GM21576 (cell line): ENCODE measurements at regions not wholly inside any gene's neighbourhood (a gene's known extent, or its start where the extent isn't known, plus 50 kb on each side); places are given as distances from the start of the nearest gene placed in this dataset.
"Not testable (repeated sequence)": the region's sequence is repeated elsewhere in the genome, so short reads cannot be mapped to it uniquely, and the experiment has no call there.

Source experiments
- ATAC-seq: cut with Tn5 transposase; IDR thresholded peaks from one replicate; pipeline ENCODE4 v1.9.1; 2021; ENCODE audit warnings: mild to moderate bottlenecking, moderate library complexity; ENCODE audit not compliant: unreplicated experiment

DNA sequence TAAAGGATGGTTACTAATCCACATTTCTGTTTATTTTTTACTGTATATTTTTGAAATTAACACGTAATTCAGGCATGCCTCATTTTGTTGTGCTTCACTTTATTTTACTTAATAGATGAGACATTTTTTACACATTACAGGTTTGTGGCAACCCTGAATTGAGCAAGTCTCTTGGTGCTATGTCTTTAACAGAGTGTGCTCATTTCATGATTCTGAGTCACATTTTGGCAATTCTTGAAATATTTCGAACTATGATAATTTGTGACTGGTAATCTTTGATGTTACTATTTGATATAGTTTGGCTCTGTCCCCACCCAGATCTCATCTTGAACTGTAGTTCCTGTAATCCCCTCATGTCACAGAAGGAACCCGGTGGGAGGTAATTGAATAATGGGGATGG lies 1120.5 kb upstream of the FLRT2 start:
- ATAC-seq: no peak

GRCh38 chr14:84410344-84410743 lies 1119.6 kb upstream of the FLRT2 start:
- ATAC-seq: no peak

DNA sequence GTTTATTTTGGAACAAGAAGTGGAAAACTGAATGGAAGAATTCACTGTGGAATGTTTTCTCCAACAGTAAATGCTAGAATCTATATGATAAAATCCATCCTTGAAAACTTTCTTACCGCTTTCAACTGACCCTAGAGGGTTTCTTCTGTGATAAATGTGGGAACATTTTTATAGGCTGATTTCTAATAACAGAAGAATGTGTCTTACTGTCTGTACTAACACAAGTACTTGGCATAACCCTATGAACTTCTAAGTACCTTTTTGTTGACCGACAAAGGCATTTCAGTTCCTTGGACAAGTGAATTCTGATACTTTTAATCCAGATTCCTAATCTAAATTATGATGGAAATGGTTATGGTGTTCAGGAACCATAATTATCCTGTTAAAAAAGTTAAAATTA lies 1109.7 kb upstream of the FLRT2 start:
- no peak for ATAC-seq

DNA sequence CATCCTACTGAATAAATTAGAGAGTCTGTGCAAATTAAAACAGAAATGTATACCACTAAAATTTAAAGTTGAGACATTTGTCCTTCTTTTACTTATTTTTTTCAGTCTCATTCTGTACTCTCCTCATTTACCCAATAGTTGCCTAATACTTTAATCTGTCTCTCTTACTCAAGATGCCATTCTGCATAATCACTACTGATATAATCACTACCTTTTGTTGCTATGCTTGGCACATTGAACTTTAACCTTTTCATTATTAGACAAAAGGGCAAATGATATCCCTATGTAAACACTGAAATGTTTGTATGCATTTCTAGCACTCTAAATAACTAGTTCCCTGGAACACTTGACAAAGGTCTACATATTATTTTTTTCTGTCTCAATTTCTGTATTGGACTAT lies 1108.3 kb upstream of the FLRT2 start:
- ATAC-seq: no peak

DNA sequence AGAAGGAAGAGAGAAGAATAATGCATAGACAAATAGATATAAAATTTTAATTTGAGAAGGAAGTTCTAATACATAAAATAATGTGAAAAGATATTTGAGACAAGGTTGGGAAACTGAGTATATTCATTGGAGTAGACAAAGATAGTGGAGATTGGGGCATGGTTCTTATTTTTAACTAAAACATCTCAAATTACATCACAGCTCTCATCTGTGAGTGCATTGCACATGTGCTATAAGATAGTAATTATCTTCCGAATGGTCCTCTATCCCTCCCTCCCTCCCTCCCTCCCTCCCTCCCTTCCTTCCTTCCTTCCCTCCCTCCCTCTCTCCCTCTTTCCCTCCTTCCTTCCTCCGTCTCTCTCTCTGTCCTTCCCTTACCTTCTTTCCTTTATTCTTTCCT lies 1104.0 kb upstream of the FLRT2 start:
- no peak for ATAC-seq

DNA sequence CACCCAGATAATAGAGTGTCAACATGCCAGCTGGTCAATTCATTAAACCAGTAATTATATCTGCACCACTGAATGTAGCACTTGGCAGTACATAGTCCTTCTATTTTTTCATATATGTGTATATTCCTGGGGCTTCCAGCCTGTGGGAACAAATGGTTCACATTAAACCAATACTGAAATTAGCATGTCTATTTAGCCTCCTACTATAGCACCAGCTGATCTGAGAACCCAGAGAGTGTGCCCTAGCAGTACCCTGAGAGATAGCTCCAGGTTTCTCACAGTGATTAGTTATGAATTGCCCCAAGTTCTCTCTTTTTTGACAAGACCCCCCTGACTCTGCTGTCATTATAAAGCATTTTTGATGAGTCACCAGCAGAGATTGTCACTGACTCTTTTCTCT lies 1097.3 kb upstream of the FLRT2 start:
- ATAC-seq: no peak

DNA sequence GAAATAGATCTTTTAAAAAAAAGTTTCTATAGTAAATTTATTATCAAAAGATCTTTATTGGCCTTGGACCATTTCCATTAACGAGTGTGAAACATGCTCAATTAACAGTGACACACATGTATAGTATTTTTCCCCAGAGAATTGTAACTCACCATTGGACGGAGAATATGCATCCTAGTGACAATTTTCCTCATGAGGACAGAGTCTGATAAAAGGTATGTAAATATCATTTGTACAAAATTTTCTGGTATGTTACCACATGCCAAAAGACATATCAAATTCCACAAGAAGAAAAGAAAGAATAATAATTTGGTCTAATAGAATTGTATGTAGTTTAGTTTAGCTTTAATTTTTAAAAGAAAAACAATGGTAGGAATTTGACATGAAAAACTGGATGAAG lies 1096.0 kb upstream of the FLRT2 start:
- ATAC-seq: no peak

- ATAC-seq: no peak
Observed at GRCh38 chr14:84435820-84436324, 1094.1 kb upstream of the FLRT2 start.

DNA sequence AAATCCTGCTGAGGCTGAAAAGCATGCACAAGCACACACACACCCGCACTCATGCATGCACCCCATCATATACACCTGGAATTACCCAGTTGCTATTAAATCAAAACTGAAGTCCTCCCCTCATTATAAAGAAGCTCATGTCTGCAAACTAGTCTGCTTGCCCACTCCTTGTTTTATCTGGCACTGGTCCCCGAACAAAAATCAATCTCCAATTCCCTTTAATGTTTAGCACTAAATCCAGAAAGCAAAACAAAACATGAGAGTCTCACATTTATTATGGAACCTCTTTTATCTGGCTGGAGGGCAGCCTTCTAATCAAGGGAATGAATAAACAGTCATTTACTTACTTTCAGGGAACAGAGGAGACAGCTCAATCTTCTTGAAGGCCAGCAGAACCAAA lies 1093.4 kb upstream of the FLRT2 start:
- no peak for ATAC-seq

GRCh38 chr14:84442521-84442920 lies 1087.4 kb upstream of the FLRT2 start:
- ATAC-seq: no peak

GRCh38 chr14:84445486-84445885 lies 1084.5 kb upstream of the FLRT2 start:
- ATAC-seq: no peak

DNA sequence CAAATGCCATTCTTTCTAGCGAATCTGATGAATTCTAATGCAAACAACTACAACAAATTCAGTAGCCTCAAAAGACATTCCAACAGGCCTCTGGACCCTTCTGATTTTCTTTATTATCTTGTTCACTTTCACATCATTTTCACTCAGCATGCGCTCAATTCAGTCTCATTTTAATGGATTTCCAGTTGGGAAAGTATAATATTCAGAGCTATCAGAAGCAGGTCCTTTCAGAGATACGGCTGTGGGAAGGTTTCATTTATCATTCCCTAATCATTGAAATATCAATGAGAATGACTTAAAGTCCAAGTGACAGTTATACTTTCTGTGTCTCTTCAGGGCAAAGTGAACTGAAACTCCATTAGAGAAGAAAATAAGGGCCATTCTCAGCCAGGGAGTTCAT lies 1083.7 kb upstream of the FLRT2 start:
- no peak for ATAC-seq

GRCh38 chr14:84453307-84453950 lies 1076.5 kb upstream of the FLRT2 start:
- no peak for ATAC-seq

DNA sequence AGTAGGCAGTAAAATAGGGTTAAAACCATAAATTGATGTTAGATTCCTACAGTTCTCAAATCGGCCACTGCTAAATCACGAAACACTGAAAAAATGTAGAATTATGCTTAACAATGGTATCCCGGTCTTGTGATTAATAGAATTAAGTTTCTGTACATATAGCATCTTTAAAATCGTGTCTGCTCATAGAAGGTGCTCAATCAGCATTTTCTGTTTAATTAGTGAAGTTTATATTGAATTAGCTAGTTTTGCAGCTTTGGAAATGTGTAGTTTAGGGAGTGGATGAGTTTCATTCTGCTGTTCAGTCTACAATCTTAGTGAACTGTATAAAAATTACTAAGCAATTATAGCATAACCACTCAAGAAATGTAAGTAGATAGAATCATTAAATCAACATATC lies 1075.8 kb upstream of the FLRT2 start:
- no peak for ATAC-seq

DNA sequence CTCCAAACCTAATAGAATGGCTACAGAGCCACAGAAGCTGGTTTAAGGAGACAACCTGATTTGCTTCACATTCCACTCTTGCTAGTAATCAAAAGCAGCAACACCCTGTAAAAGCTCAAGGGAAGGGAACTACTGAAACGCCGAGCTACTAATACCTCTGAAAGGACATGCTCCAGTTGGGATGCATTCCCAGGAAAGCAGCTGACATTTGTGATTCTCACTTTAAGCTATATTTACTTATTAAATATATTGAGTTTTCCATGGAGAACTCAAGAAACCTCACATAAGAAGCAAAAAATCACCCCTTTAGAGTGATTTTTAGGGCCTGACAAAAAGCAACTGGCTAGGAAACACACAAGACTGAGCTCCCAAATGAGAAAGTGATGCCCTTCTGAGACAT lies 1073.0 kb upstream of the FLRT2 start:
- ATAC-seq: no peak

GRCh38 chr14:84458881-84459280 lies 1071.1 kb upstream of the FLRT2 start:
- ATAC-seq: no peak

GRCh38 chr14:84465880-84466279 lies 1064.1 kb upstream of the FLRT2 start:
- ATAC-seq: no peak

DNA sequence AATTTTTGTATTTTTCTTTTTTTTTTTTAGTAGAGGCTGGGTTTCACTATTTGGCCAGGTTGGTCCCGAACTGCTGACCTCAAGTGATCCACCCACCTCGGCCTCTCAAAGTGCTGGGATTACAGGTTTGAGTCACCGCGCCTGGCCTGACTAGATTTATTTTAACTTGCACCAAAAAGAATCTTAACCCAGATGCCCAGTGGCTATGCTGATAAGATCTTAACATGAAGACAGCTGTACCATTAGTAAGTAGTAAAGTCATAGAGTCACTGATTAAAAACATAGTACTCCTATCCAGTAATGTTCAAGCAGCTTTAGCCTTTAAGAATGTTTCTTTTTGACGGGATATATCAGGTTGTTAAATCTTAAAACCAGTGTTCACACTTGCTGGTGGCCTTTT lies 1061.8 kb upstream of the FLRT2 start:
- no peak for ATAC-seq

- no peak for ATAC-seq
Observed at GRCh38 chr14:84477996-84478395, 1051.9 kb upstream of the FLRT2 start.

DNA sequence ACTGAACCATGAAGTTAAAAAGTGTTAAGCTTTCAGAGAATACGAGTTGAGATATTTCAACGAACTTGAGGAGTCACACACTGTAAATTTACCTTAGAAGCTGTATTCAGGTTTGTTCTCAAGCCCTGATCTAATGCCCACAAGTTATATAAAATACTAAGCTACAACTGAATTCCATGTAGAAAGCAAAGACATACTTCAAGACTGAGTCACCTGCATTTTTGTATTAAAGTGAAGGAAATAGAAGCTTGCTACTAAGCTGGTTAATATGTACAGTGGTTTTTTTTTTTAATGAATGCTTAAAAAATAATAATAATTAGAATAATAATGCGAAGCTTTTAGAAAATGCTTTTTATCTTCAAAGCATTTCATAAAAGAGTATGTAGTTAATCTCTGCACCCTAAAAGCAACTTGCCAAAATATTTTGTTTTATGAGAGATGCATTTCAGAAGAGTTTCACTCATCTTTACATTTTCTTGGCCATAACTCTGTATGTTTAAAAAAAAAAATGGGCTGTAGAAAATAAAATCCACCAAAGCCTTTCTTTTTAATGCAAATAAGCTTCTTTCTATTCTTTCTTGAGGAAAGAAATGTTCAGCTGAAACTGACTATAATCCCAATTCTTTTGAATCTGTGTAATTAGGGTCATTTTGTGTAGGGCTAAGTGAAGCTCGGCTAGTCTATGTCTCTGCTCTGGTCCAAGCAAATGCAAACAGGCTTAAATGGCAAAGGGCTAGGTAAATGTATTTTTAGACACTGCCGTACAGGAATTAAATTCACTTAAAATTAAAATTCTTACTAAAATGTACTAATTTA lies 1047.5 kb upstream of the FLRT2 start:
- no peak for ATAC-seq

DNA sequence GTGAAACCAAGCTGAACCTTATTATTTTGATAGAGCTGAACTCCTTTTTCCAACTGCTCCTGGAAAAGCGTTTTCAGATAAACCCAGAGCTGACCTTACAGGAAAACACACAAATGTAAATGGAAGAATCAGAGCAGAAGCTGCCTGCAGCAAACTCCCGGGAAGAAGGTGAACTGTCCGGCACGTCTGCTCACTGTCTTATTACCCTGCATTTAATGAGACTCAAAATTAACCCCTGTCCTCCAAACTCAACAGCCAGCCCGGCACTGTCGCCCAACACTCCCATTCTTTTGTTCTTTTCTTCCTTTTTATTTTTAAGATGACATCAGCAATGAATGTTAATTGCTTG lies 1046.9 kb upstream of the FLRT2 start:
- ATAC-seq: no peak

- ATAC-seq: not testable (repeated sequence)
Observed at GRCh38 chr14:84484243-84484642, 1045.7 kb upstream of the FLRT2 start.

DNA sequence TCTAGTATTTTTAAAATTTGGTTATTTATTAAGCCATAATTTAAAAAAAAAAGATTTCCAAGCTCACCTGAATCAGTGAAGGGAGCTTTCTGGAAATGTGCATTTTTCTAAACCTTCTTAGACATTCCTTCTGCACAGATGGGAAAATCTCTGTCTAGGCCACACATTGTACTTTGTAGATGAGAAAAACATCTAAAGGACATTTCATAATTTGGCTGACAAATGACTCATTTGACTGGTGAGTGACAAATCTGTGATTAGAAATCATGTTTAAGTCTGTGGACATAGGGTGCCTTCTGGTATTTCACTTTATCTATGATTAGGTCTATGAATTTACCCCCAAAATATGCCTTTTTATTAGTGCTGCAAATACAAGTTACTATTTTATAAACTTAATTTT lies 1044.9 kb upstream of the FLRT2 start:
- no peak for ATAC-seq
